ENCODE measurements at regions not wholly inside any gene's neighbourhood (a gene's known extent, or its start where the extent isn't known, plus 50 kb on each side); places are given as distances from the start of the nearest gene placed in this dataset.

DNA sequence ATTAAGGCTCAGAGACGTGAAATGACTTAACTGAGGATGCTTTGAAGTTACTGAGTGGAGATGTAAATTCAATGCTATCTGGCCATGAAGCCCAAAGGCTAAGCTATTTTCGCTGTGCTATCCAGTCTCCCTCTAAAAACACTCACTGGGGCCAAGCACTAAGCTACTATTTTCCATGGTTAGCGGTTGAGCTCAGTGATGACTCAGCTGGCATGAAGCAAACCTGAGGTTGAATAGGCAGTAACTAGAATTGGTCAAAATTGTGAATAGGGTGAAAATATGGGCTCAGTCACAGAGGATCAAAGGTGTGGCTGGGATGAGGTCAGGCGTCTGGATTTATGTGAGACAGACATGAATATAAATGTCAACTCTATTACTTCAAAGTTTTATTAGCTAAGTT is 564.2 kb upstream of the KIRREL3 start:
- no peaks in the 10 kb centered on the region for H3K36me3 ChIP-seq
- 82% methylated on average over 4 of the region's 4 CpGs for WGBS
- DNase-seq (ENCODE audit: low spot score in 2 of 2) = no peak
- no peaks in the 10 kb centered on the region for H3K4me1 ChIP-seq
- H3K4me3 ChIP-seq = no peak overlapping the region
- no peak overlapping the region for H3K27ac ChIP-seq
- TF ChIP-seq EP300 (IDR thresholded peaks at IDR 0.05) (no peak), POLR2AphosphoS5 (IDR thresholded peaks at IDR 0.05) (no peak), POLR2A (IDR thresholded peaks at IDR 0.05) (no peak)
- TF ChIP-seq, protein P1, sequence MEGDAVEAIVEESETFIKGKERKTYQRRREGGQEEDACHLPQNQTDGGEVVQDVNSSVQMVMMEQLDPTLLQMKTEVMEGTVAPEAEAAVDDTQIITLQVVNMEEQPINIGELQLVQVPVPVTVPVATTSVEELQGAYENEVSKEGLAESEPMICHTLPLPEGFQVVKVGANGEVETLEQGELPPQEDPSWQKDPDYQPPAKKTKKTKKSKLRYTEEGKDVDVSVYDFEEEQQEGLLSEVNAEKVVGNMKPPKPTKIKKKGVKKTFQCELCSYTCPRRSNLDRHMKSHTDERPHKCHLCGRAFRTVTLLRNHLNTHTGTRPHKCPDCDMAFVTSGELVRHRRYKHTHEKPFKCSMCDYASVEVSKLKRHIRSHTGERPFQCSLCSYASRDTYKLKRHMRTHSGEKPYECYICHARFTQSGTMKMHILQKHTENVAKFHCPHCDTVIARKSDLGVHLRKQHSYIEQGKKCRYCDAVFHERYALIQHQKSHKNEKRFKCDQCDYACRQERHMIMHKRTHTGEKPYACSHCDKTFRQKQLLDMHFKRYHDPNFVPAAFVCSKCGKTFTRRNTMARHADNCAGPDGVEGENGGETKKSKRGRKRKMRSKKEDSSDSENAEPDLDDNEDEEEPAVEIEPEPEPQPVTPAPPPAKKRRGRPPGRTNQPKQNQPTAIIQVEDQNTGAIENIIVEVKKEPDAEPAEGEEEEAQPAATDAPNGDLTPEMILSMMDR (IDR thresholded peaks at IDR 0.05) = no peak
- no peaks in the 10 kb centered on the region for H3K9me3 ChIP-seq
- no peaks in the 10 kb centered on the region for H3K27me3 ChIP-seq

DNA sequence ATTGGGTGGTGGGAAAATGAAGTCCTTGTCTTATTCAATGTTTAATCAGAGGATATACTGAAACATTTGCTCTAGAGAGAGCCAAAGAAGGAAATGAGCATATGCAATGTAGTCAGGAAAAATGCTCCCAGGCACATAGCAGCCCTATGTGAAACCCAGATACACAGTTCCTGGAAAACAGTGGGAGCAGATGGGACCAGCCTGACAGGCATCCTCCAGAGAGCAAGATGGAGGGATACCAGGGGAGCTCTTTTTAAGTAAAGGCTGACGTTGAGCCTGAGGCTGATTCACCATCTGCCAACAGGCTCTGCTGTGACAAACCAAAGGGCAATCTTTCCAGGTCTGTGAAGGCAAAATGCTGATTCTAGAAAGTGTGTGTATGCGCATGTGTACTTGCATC is 559.4 kb upstream of the KIRREL3 start:
- Histone ChIP-seq H3K36me3 (no peaks in the 10 kb centered on the region), H3K4me3 (no peak overlapping the region), H3K27me3 (no peaks in the 10 kb centered on the region), H3K27ac (no peak overlapping the region), H3K9me3 (no peaks in the 10 kb centered on the region), H3K4me1 (no peaks in the 10 kb centered on the region)
- no peak for DNase-seq (ENCODE audit: low spot score in 2 of 2)
- WGBS = 33% methylated on average over 2 of the region's 2 CpGs
- no peak for TF ChIP-seq EP300 (IDR thresholded peaks at IDR 0.05)
- TF ChIP-seq POLR2A (IDR thresholded peaks at IDR 0.05) = no peak
- TF ChIP-seq POLR2AphosphoS5 (IDR thresholded peaks at IDR 0.05) = no peak
- TF ChIP-seq, protein P1 (IDR thresholded peaks at IDR 0.05) = no peak

DNA sequence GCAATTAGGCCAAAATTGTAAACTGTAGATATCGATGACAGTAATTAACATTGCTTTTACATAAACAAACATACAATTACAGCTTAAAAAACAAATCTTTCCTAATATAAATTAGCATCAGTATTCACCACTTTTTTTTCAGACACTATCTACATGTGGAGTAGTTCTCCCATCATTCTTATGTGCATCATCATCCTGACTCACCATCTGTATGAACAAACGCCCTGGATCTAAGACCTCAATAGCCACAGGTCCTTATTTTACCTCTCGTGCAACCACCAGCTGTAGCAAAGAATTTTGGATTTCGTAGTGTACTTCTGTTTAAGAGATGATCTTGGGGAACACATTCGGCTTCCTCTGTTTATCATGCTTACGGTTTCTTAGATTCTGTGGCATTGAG is 551.9 kb upstream of the KIRREL3 start:
- Histone ChIP-seq H3K27me3 (no peaks in the 10 kb centered on the region), H3K4me3 (no peak overlapping the region), H3K36me3 (no peaks in the 10 kb centered on the region), H3K4me1 (no peaks in the 10 kb centered on the region), H3K9me3 (no peaks in the 10 kb centered on the region), H3K27ac (no peak overlapping the region)
- TF ChIP-seq, protein P1 (IDR thresholded peaks at IDR 0.05) = no peak
- TF ChIP-seq EP300 (IDR thresholded peaks at IDR 0.05) = no peak
- no peak for TF ChIP-seq POLR2A (IDR thresholded peaks at IDR 0.05)
- no peak for TF ChIP-seq POLR2AphosphoS5 (IDR thresholded peaks at IDR 0.05)
- DNase-seq (ENCODE audit: low spot score in 2 of 2) = no peak
- WGBS = 83% methylated on average over 6 of the region's 6 CpGs

DNA sequence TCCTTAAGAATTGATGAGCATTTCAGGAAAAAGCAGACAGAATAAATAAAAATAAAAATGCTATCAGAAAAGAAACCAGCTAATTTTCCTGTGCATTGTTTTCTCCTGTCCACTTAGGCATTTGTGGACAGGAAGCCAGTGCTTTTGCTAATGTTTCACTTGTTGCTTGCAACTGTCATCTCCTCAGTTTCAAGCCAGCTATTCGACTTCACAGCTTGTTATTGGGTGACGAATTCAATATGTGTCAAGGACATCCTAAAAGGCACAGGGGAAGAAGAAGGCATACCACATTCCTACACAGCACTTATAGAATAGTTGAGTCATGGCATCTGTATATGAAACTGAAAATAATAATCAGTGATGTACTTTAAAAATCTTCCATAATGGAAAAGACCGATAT is 530.6 kb upstream of the KIRREL3 start:
- H3K27ac ChIP-seq = no peak overlapping the region
- no peaks in the 10 kb centered on the region for H3K27me3 ChIP-seq
- no peaks in the 10 kb centered on the region for H3K9me3 ChIP-seq
- no peak overlapping the region for H3K4me3 ChIP-seq
- no peak for DNase-seq (ENCODE audit: low spot score in 2 of 2)
- 65% methylated on average over 3 of the region's 3 CpGs for WGBS
- TF ChIP-seq POLR2A (IDR thresholded peaks at IDR 0.05) (no peak), POLR2AphosphoS5 (IDR thresholded peaks at IDR 0.05) (no peak), EP300 (IDR thresholded peaks at IDR 0.05) (no peak)
- TF ChIP-seq, protein P1 (IDR thresholded peaks at IDR 0.05) = no peak
- H3K36me3 ChIP-seq = no peaks in the 10 kb centered on the region
- no peaks in the 10 kb centered on the region for H3K4me1 ChIP-seq

DNA sequence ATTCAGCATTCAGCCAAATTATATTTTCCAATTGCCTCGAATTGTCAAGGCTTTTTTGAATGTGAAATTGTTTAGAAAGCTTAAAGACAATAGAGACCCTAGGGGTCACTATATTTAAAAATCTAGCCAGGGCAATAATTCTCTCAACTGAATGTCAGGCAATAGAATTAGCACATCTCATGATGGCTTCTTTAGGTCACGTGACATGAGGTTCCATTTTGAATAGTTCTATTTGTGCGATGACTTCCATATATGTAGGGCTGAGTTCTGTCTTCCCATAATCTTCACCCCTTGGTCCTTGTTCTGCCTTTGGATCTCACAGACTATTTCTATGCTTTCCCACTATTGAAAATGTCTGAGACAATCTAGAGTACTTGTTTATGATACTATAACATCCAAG is 527.7 kb upstream of the KIRREL3 start:
- H3K27ac ChIP-seq = no peak overlapping the region
- no peaks in the 10 kb centered on the region for H3K9me3 ChIP-seq
- no peaks in the 10 kb centered on the region for H3K36me3 ChIP-seq
- WGBS = 72% methylated on average over 3 of the region's 3 CpGs
- no peaks in the 10 kb centered on the region for H3K4me1 ChIP-seq
- no peak overlapping the region for H3K4me3 ChIP-seq
- TF ChIP-seq POLR2A (IDR thresholded peaks at IDR 0.05) (no peak), EP300 (IDR thresholded peaks at IDR 0.05) (no peak), POLR2AphosphoS5 (IDR thresholded peaks at IDR 0.05) (no peak)
- TF ChIP-seq, protein P1 (IDR thresholded peaks at IDR 0.05) = no peak
- no peak for DNase-seq (ENCODE audit: low spot score in 2 of 2)
- H3K27me3 ChIP-seq = no peaks in the 10 kb centered on the region

Measured in suprapubic skin (tissue), 4 donors.